ENCODE measurements at regions not wholly inside any gene's neighbourhood (a gene's known extent, or its start where the extent isn't known, plus 50 kb on each side); places are given as distances from the start of the nearest gene placed in this dataset.

- DNase-seq (ENCODE audit: extremely low read depth in 1 of 2, low read depth in 1 of 2), result no peak
These were observed 290.4 kb downstream of the RNF144A start for GRCh38 chr2:7207631-7208030.

GRCh38 chr2:7209757-7210555 is 292.7 kb downstream of the RNF144A start:
- no peak for DNase-seq (ENCODE audit: extremely low read depth in 1 of 2, low read depth in 1 of 2)

GRCh38 chr2:7210712-7211111 is 293.5 kb downstream of the RNF144A start:
- DNase-seq (ENCODE audit: extremely low read depth in 1 of 2, low read depth in 1 of 2), result no peak

GRCh38 chr2:7225848-7226247 is 308.6 kb downstream of the RNF144A start:
- DNase-seq (ENCODE audit: extremely low read depth in 1 of 2, low read depth in 1 of 2), result no peak

- no peak for DNase-seq (ENCODE audit: extremely low read depth in 1 of 2, low read depth in 1 of 2)
These were observed 309.3 kb downstream of the RNF144A start for GRCh38 chr2:7226501-7226900.

- no peak for DNase-seq (ENCODE audit: extremely low read depth in 1 of 2, low read depth in 1 of 2)
These were observed 315.9 kb downstream of the RNF144A start for GRCh38 chr2:7233126-7233525.

- DNase-seq (ENCODE audit: extremely low read depth in 1 of 2, low read depth in 1 of 2), result no peak
These were observed 320.3 kb downstream of the RNF144A start for GRCh38 chr2:7237466-7237865.

GRCh38 chr2:7239078-7239477 is 321.9 kb downstream of the RNF144A start:
- DNase-seq (ENCODE audit: extremely low read depth in 1 of 2, low read depth in 1 of 2), result no peak

GRCh38 chr2:7241041-7241745 is 324.0 kb downstream of the RNF144A start:
- no peak for DNase-seq (ENCODE audit: extremely low read depth in 1 of 2, low read depth in 1 of 2)

- DNase-seq (ENCODE audit: extremely low read depth in 1 of 2, low read depth in 1 of 2), result no peak
These were observed 325.1 kb downstream of the RNF144A start for GRCh38 chr2:7242189-7242867.

GRCh38 chr2:7243276-7243675 is 326.1 kb downstream of the RNF144A start:
- no peak for DNase-seq (ENCODE audit: extremely low read depth in 1 of 2, low read depth in 1 of 2)

- DNase-seq (ENCODE audit: extremely low read depth in 1 of 2, low read depth in 1 of 2), result no peak
These were observed 339.2 kb downstream of the RNF144A start for GRCh38 chr2:7256377-7256776.

- DNase-seq (ENCODE audit: extremely low read depth in 1 of 2, low read depth in 1 of 2), result no peak
These were observed 345.5 kb downstream of the RNF144A start for GRCh38 chr2:7262727-7263126.

GRCh38 chr2:7264791-7265190 is 347.6 kb downstream of the RNF144A start:
- DNase-seq (ENCODE audit: extremely low read depth in 1 of 2, low read depth in 1 of 2), result no peak

GRCh38 chr2:7265286-7265685 is 348.1 kb downstream of the RNF144A start:
- DNase-seq (ENCODE audit: extremely low read depth in 1 of 2, low read depth in 1 of 2), result no peak

- DNase-seq (ENCODE audit: extremely low read depth in 1 of 2, low read depth in 1 of 2), result no peak
These were observed 352.0 kb downstream of the RNF144A start for GRCh38 chr2:7269106-7269643.

- no peak for DNase-seq (ENCODE audit: extremely low read depth in 1 of 2, low read depth in 1 of 2)
These were observed 352.8 kb downstream of the RNF144A start for GRCh38 chr2:7270011-7270431.

- DNase-seq (ENCODE audit: extremely low read depth in 1 of 2, low read depth in 1 of 2), result no peak
These were observed 355.0 kb downstream of the RNF144A start for GRCh38 chr2:7272210-7272609.

- DNase-seq (ENCODE audit: extremely low read depth in 1 of 2, low read depth in 1 of 2), result no peak
These were observed 361.8 kb downstream of the RNF144A start for GRCh38 chr2:7278984-7279383.

- DNase-seq (ENCODE audit: extremely low read depth in 1 of 2, low read depth in 1 of 2), result no peak
These were observed 362.3 kb downstream of the RNF144A start for GRCh38 chr2:7279421-7279949.

GRCh38 chr2:7280790-7281189 is 363.6 kb downstream of the RNF144A start:
- DNase-seq (ENCODE audit: extremely low read depth in 1 of 2, low read depth in 1 of 2), result no peak
